ENCODE measurements at regions not wholly inside any gene's neighbourhood (a gene's known extent, or its start where the extent isn't known, plus 50 kb on each side); places are given as distances from the start of the nearest gene placed in this dataset.

GRCh38 chr9:75666856-75667554, 223.5 kb upstream of the PCSK5 start:
- Histone ChIP-seq H3K27me3 (ENCODE audit: control insufficient read depth in 2 of 2, insufficient read depth in 2 of 2, low read length in 2 of 2) (no peaks in the 10 kb centered on the region), H3K4me1 (ENCODE audit: control insufficient read depth, extremely low read depth, insufficient read depth, low read length) (no peaks in the 10 kb centered on the region), H3K27ac (ENCODE audit: insufficient read depth, low read depth, low read length) (no peak overlapping the region), H3K9ac (replicated peaks; ENCODE audit: extremely low read depth, insufficient read depth, low read length) (no peak overlapping the region), H3K9me3 (replicated peaks; ENCODE audit: control insufficient read depth, insufficient read depth, low read length) (no peaks in the 10 kb centered on the region), H3K4me2 (ENCODE audit: insufficient read depth, low read length) (no peak overlapping the region), H3K79me2 (ENCODE audit: control insufficient read depth, insufficient read depth, low read length) (no peaks in the 10 kb centered on the region), H3K4me3 (replicated peaks in 1 of 3; ENCODE audit: insufficient read depth in 1 of 3, low read depth in 1 of 3, low read length in 3 of 3) (no peak overlapping the region), H3K9me1 (replicated peaks; ENCODE audit: control insufficient read depth, extremely low read depth, insufficient read depth, low read length) (no peaks in the 10 kb centered on the region), H3K36me3 (ENCODE audit: control insufficient read depth in 2 of 2, extremely low read depth in 1 of 2, insufficient read depth in 2 of 2, low read length in 2 of 2) (no peaks in the 10 kb centered on the region), H2AFZ (ENCODE audit: low read depth, low read length) (no peak overlapping the region), H4K20me1 (replicated peaks; ENCODE audit: control insufficient read depth, extremely low read depth, insufficient read depth, low read length) (no peaks in the 10 kb centered on the region)
- ChIA-PET CTCF (no interaction called here), POLR2A (no interaction called here)
- TF ChIP-seq FOS (IDR thresholded peaks at IDR 0.05; ENCODE audit: borderline replicate concordance, insufficient read depth, low read length) (no peak), GATA2 (IDR thresholded peaks at IDR 0.05; ENCODE audit: insufficient read depth, insufficient read length, low read depth, low read length) (no peak), JUN (IDR thresholded peaks at IDR 0.05; ENCODE audit: borderline replicate concordance, insufficient read depth, insufficient read length, low read depth) (no peak), MYC (IDR thresholded peaks at IDR 0.05; ENCODE audit: low read depth, low read length) (no peak), EZH2 (IDR thresholded peaks at IDR 0.05; ENCODE audit: borderline replicate concordance, low read depth, low read length, severe bottlenecking) (no peak), POLR2AphosphoS5 (IDR thresholded peaks at IDR 0.05; ENCODE audit: insufficient read depth, low read depth, low read length) (no peak), POLR2A (IDR thresholded peaks at IDR 0.05; ENCODE audit: low read depth, low read length) (no peak)
- TF ChIP-seq, protein P1, sequence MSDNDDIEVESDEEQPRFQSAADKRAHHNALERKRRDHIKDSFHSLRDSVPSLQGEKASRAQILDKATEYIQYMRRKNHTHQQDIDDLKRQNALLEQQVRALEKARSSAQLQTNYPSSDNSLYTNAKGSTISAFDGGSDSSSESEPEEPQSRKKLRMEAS (IDR thresholded peaks at IDR 0.05; ENCODE audit: insufficient read depth, insufficient read length) = no peak
- TF ChIP-seq, protein P2, sequence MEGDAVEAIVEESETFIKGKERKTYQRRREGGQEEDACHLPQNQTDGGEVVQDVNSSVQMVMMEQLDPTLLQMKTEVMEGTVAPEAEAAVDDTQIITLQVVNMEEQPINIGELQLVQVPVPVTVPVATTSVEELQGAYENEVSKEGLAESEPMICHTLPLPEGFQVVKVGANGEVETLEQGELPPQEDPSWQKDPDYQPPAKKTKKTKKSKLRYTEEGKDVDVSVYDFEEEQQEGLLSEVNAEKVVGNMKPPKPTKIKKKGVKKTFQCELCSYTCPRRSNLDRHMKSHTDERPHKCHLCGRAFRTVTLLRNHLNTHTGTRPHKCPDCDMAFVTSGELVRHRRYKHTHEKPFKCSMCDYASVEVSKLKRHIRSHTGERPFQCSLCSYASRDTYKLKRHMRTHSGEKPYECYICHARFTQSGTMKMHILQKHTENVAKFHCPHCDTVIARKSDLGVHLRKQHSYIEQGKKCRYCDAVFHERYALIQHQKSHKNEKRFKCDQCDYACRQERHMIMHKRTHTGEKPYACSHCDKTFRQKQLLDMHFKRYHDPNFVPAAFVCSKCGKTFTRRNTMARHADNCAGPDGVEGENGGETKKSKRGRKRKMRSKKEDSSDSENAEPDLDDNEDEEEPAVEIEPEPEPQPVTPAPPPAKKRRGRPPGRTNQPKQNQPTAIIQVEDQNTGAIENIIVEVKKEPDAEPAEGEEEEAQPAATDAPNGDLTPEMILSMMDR (IDR thresholded peaks at IDR 0.05; ENCODE audit: extremely low read depth in 1 of 2, insufficient read depth in 1 of 2, low read depth in 1 of 2, low read length in 2 of 2) = no peak
- dilution Hi-C loops (cut with MboI; ENCODE audit: extremely low pct_ligation_motif_present, low sequenced_read_pairs) (no loop called here), intact Hi-C loops (cut with micrococcal nuclease) (no loop called here)
- BruUV-seq (replicated peaks) = no TSS peak
- DNase-seq (ENCODE audit: low read depth, low spot score) = no peak
- no peak for FAIRE-seq
